GM12874 (cell line): ENCODE measurements at regions not wholly inside any gene's neighbourhood (a gene's known extent, or its start where the extent isn't known, plus 50 kb on each side); places are given as distances from the start of the nearest gene placed in this dataset.

Experiments used
- TF ChIP-seq, protein P1 (sequence below): IDR thresholded peaks from 2 replicates; pipeline ENCODE4 v1.5.1; 2011; ENCODE audit warnings: low read depth, mild to moderate bottlenecking, control low read depth, low read length, moderate library complexity; ENCODE audit not compliant: insufficient read depth

DNA sequence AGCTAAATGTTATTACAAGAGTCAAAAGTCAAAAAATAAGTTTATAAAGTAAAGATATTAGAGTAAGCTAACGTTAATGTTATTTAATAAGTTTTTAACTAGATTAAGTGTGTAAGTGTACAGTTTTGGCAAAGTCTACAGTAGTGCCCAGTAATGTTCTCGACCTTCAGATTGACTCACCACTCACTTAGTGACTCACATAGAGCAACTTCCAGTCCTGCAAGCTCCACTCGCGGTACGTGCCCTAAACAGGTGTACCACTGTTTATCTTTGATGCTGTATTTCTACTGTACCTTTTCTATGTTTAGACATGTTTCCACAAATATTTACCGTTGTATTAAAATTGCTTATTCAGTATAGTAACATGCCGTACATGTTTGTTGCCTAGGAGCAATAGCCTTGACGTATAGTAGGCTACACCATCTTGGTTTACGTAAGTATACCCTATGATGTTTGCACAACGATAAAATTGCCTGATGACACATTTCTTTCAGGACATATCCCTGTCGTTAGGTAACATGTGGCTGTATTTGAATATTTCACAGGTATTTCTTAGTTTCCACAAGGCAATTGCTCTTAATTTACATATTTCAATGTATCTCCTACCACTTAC lies 1641.9 kb upstream of the PIK3C3 start:
- TF ChIP-seq, protein P1, sequence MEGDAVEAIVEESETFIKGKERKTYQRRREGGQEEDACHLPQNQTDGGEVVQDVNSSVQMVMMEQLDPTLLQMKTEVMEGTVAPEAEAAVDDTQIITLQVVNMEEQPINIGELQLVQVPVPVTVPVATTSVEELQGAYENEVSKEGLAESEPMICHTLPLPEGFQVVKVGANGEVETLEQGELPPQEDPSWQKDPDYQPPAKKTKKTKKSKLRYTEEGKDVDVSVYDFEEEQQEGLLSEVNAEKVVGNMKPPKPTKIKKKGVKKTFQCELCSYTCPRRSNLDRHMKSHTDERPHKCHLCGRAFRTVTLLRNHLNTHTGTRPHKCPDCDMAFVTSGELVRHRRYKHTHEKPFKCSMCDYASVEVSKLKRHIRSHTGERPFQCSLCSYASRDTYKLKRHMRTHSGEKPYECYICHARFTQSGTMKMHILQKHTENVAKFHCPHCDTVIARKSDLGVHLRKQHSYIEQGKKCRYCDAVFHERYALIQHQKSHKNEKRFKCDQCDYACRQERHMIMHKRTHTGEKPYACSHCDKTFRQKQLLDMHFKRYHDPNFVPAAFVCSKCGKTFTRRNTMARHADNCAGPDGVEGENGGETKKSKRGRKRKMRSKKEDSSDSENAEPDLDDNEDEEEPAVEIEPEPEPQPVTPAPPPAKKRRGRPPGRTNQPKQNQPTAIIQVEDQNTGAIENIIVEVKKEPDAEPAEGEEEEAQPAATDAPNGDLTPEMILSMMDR: no peak

DNA sequence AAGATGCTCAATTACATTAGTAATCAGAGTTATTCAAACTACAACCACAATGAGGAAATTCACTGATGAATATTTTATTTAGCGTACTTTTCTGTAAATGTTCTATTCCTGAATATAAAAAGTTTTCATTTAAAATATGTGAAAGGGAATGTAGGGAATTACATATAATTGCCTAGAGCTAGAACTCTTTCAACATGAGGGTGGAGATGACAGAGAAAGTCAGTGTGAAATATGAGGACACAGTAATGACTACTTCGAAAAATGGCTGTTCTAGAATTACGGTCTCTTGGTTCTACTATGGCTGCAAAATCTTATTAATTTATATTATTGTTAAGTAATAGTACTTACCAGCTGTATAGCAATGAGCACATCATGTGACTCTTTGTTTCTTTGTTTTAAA lies 1647.4 kb upstream of the PIK3C3 start:
- TF ChIP-seq, protein P1: no peak

DNA sequence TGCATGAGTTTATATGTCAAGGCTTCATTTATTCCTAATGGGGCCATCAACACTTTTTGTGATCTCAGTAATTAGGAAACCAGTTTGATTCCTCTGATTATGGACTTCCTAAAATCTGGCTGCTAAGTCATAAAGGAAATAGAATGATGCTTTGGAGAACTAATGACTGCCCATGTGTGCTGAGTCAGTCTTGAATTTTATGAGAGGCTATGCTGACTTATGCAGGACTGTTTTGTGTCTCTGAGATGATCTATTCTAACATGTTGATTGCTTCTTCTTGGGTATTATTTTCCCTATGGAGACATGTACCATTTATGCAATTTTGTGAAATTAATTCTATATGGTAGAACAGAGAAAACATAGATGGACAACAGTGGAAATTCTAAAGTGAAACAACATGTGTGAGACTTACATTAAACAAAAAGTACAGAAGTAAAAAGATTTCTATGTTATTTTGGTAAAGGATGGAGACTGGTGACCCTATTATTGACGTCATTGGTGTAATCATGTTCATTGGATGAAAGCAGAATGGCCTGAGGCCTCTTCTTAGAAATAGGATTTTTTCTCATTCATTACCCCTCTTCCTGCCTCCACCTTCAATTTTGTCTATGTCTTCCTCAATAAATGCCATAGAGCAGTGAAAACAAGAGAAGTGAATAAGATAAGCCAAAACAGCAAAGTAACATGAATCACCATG lies 1658.2 kb upstream of the PIK3C3 start:
- TF ChIP-seq, protein P1: no peak

DNA sequence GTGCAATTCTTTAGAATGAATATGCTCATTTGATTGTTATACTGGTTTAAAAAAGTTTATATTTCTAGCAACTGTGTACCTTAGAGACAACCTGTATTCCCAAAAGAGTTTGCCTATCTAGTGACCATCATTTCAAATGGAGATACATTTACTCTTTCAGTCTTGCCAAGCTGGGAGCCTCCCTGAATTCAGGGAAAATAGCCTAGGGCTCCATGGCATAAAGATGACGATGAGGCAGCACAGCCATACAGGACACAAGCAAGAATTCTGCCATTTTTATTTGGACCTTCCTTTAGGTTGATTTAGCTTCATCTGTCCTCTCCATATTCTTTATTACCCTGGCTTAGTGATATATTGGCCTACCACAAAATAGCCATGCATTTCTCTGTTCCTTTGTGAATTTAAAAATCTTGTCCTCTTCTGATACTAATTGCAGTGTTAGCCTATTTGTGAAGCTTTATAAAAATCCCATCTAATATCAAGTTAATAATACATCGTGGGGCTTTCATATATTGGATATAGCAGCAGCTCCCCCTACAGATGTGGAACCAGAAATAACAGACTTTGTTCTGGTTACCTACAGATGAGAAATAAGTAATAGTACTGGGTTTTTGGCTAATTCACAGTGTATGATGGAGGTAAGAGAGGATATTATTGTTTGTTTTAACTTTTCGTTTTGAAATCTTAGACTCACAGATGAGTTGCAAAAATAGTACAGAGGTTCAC lies 1661.9 kb upstream of the PIK3C3 start:
- TF ChIP-seq, protein P1: no peak

DNA sequence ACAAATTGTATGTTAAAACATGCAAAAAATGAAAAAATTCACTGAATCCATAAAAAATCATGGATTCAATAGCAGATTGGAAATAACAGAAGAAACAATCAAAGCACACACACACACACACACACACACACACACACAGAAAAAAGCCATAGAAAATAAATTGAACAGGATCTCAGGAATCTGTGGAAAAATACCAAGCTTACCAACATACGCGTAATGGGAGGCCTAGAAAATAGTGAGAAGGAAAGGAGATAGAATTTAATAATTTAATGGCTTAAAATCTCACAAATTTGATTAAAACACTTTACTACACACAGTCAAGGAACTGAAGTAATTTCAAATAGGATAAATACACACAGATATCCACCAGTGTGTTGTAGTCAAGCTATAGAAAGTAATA lies 1671.5 kb upstream of the PIK3C3 start:
- TF ChIP-seq, protein P1: no peak

DNA sequence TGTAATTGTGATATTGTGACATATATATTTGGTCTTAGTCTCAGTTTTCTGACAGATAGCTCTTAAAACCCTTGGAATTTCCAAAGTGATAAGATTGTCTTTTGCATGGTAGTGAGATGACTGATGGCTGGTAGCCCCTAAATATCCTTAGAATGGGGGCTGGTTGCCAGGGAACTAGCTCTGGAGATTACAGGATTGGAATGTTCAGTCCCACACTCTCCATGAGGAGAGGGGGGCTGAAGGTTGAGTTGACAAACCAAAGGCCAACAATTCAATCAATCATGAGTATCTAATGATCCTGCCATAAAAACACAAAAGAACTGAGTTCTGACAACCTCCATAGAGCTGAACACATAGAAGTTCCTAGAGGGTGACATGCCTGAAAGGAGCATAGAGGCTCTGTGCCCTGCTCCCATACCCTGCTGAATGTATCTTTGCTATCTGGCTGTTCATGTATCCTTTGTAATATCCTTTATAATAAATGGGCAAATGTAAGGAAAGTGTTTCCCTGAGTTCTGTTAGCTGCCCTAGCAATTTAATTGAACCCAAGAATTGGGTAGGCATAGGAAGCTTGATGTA lies 1680.3 kb upstream of the PIK3C3 start:
- TF ChIP-seq, protein P1: no peak

DNA sequence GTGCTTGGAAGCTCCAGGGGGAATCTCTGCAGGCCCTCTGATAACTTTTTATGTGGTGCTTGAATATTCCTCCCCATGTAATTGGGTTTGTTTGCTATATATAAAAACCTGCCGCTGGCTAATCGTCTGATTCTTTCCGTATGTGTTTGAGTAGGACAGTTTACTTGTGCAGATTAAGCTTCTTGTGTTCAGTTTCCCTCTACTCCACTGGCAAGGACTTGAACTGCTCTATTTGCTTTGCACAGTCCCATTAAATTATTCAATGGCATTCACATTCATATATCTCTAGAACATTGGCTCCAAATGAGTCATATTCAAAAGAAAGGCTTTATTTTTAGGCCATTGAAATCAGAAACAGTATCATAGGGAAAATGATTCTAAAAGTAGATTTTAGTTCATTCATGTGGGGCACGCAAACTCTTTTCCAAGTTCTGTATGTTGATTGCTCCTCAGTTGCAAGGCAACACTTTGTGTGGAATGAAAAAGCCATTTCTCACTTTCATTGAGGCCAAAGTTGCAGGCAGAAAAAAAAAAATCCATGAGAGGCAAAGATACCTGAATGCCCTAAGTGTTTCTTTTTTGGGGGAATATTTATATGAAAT lies 1682.3 kb upstream of the PIK3C3 start:
- TF ChIP-seq, protein P1: no peak
